ENCODE measurements at regions not wholly inside any gene's neighbourhood (a gene's known extent, or its start where the extent isn't known, plus 50 kb on each side); places are given as distances from the start of the nearest gene placed in this dataset.

DNA sequence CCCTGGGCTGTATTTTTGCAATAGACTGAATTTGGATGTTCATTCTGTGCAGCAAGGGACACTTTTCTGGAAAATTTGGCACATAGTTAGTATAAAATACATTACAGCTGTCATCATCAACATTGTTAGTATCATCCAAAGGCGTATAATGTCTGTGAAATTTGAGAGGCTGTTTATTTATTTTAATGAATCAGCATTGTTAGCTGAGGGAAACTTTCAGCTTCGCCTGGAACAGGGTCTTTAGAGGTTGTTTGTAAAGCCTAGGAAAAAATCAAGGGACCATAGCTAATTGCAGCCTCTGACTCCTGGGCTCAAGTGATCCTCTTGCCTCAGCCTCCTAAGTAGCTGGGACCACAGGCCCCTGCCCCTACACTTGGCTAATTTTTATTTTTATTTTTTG lies 106.8 kb upstream of the USP24 start:
- H3K79me2 ChIP-seq (ENCODE audit: control insufficient read depth, insufficient read depth, low read length, poor library complexity): no peaks in the 10 kb centered on the region
- no peak overlapping the region for H3K9ac ChIP-seq (ENCODE audit: low read length)
- no CpG with 5 or more reads among the region's 2 CpGs for whole genome bisulfite sequencing (ENCODE audit: extremely low coverage, insufficient coverage, insufficient read length)
- H3K23ac ChIP-seq (ENCODE audit: low read length): no peak overlapping the region
- H2BK5ac ChIP-seq (ENCODE audit: low read depth, low read length, poor library complexity): no peak overlapping the region
- no peak overlapping the region for H4K12ac ChIP-seq (ENCODE audit: low read depth, low read length)
- H3K14ac ChIP-seq (ENCODE audit: low read length): no peak overlapping the region
- no peaks in the 10 kb centered on the region for H3K36me3 ChIP-seq (ENCODE audit: control insufficient read depth in 1 of 2, insufficient read depth in 2 of 2, low read length in 2 of 2)
- H3K9me3 ChIP-seq (ENCODE audit: insufficient read depth, low read depth, low read length): no peaks in the 10 kb centered on the region
- H3K4me2 ChIP-seq (ENCODE audit: low read length): no peak overlapping the region
- no peak overlapping the region for H3K4ac ChIP-seq (ENCODE audit: low read depth, low read length)
- H2BK12ac ChIP-seq (ENCODE audit: low read length): no peak overlapping the region
- no peak overlapping the region for H2BK120ac ChIP-seq (ENCODE audit: insufficient read depth, low read length, poor library complexity)
- no peaks in the 10 kb centered on the region for H3K27me3 ChIP-seq (ENCODE audit: insufficient read depth, low read length)
- H4K8ac ChIP-seq (ENCODE audit: low read depth, low read length): no peak overlapping the region
- H3K4me1 ChIP-seq (ENCODE audit: control insufficient read depth in 1 of 2, insufficient read depth in 2 of 2, low read length in 2 of 2): no peaks in the 10 kb centered on the region
- no peak overlapping the region for H2AFZ ChIP-seq (ENCODE audit: insufficient read depth, low read length, poor library complexity)
- no peak overlapping the region for H3K27ac ChIP-seq (ENCODE audit: low read depth, low read length)
- H3K4me3 ChIP-seq (ENCODE audit: low read depth, low read length): no peak overlapping the region
- H4K91ac ChIP-seq (ENCODE audit: low read depth, low read length): no peak overlapping the region
- no peak for DNase-seq
- H3K18ac ChIP-seq (ENCODE audit: low read length): no peak overlapping the region
- H2AK5ac ChIP-seq (ENCODE audit: low read length): no peak overlapping the region
- H3K79me1 ChIP-seq (ENCODE audit: low read length): no peaks in the 10 kb centered on the region

DNA sequence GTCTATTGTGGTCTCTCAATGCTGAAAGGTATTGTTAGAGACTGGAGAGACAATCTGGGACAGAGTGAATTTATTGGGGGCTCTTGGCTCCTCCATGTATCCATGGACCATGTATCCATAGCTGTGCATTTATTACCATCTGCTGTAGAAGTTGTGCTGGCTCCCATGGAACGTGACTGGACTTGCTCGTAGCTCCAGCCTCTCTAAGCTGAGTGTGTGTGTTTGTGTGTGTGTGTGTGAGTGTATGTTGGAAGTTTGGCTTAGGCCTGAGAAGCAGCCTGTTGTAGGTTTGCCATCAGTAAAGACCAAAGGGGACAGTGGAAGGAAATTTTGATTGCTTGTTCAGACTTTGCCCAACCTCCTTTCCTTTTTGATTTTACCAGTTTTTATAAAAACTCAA lies 105.7 kb upstream of the USP24 start:
- no CpG with 5 or more reads among the region's 2 CpGs for WGBS (ENCODE audit: extremely low coverage, insufficient coverage, insufficient read length)
- no peak overlapping the region for H2BK120ac ChIP-seq (ENCODE audit: insufficient read depth, low read length, poor library complexity)

GRCh38 chr1:55318116-55318817 lies 103.1 kb upstream of the USP24 start:
- Histone ChIP-seq H2BK120ac (ENCODE audit: insufficient read depth, low read length, poor library complexity) (no peak overlapping the region), H3K4me3 (ENCODE audit: low read depth, low read length) (no peak overlapping the region), H3K23ac (ENCODE audit: low read length) (no peak overlapping the region), H4K8ac (ENCODE audit: low read depth, low read length) (no peak overlapping the region), H4K91ac (ENCODE audit: low read depth, low read length) (no peak overlapping the region), H3K27ac (ENCODE audit: low read depth, low read length) (no peak overlapping the region), H2AK5ac (ENCODE audit: low read length) (no peak overlapping the region), H3K14ac (ENCODE audit: low read length) (no peak overlapping the region), H2AFZ (ENCODE audit: insufficient read depth, low read length, poor library complexity) (no peak overlapping the region), H3K4me2 (ENCODE audit: low read length) (no peak overlapping the region), H3K27me3 (ENCODE audit: insufficient read depth, low read length) (no peaks in the 10 kb centered on the region), H3K36me3 (ENCODE audit: control insufficient read depth in 1 of 2, insufficient read depth in 2 of 2, low read length in 2 of 2) (no peaks in the 10 kb centered on the region), H4K12ac (ENCODE audit: low read depth, low read length) (no peak overlapping the region), H3K18ac (ENCODE audit: low read length) (no peak overlapping the region), H3K9ac (ENCODE audit: low read length) (no peak overlapping the region), H3K79me1 (ENCODE audit: low read length) (no peaks in the 10 kb centered on the region), H3K9me3 (ENCODE audit: insufficient read depth, low read depth, low read length) (no peaks in the 10 kb centered on the region), H3K4me1 (ENCODE audit: control insufficient read depth in 1 of 2, insufficient read depth in 2 of 2, low read length in 2 of 2) (no peaks in the 10 kb centered on the region), H2BK12ac (ENCODE audit: low read length) (no peak overlapping the region), H3K79me2 (ENCODE audit: control insufficient read depth, insufficient read depth, low read length, poor library complexity) (no peaks in the 10 kb centered on the region), H2BK5ac (ENCODE audit: low read depth, low read length, poor library complexity) (no peak overlapping the region), H3K4ac (ENCODE audit: low read depth, low read length) (no peak overlapping the region)
- no peak for DNase-seq
- no CpG with 5 or more reads among the region's 6 CpGs for WGBS (ENCODE audit: extremely low coverage, insufficient coverage, insufficient read length)

More for the DNA sequence above, 105.7 kb upstream of the USP24 start:
- no peak overlapping the region for H3K14ac ChIP-seq (ENCODE audit: low read length)
- no peaks in the 10 kb centered on the region for H3K9me3 ChIP-seq (ENCODE audit: insufficient read depth, low read depth, low read length)
- no peaks in the 10 kb centered on the region for H3K4me1 ChIP-seq (ENCODE audit: control insufficient read depth in 1 of 2, insufficient read depth in 2 of 2, low read length in 2 of 2)
- DNase-seq: no peak
- H3K4ac ChIP-seq (ENCODE audit: low read depth, low read length): no peak overlapping the region
- no peak overlapping the region for H2AK5ac ChIP-seq (ENCODE audit: low read length)
- no peak overlapping the region for H3K9ac ChIP-seq (ENCODE audit: low read length)
- H3K79me1 ChIP-seq (ENCODE audit: low read length): no peaks in the 10 kb centered on the region
- H3K4me2 ChIP-seq (ENCODE audit: low read length): no peak overlapping the region
- no peak overlapping the region for H4K8ac ChIP-seq (ENCODE audit: low read depth, low read length)
- H2BK12ac ChIP-seq (ENCODE audit: low read length): no peak overlapping the region
- H3K18ac ChIP-seq (ENCODE audit: low read length): no peak overlapping the region
- H3K4me3 ChIP-seq (ENCODE audit: low read depth, low read length): no peak overlapping the region
- H3K27me3 ChIP-seq (ENCODE audit: insufficient read depth, low read length): no peaks in the 10 kb centered on the region
- H4K12ac ChIP-seq (ENCODE audit: low read depth, low read length): no peak overlapping the region
- H3K36me3 ChIP-seq (ENCODE audit: control insufficient read depth in 1 of 2, insufficient read depth in 2 of 2, low read length in 2 of 2): no peaks in the 10 kb centered on the region
- no peak overlapping the region for H3K23ac ChIP-seq (ENCODE audit: low read length)
- no peak overlapping the region for H2BK5ac ChIP-seq (ENCODE audit: low read depth, low read length, poor library complexity)
- H3K79me2 ChIP-seq (ENCODE audit: control insufficient read depth, insufficient read depth, low read length, poor library complexity): no peaks in the 10 kb centered on the region
- no peak overlapping the region for H4K91ac ChIP-seq (ENCODE audit: low read depth, low read length)
- H3K27ac ChIP-seq (ENCODE audit: low read depth, low read length): no peak overlapping the region
- no peak overlapping the region for H2AFZ ChIP-seq (ENCODE audit: insufficient read depth, low read length, poor library complexity)

GRCh38 chr1:55317673-55318072 lies 102.5 kb upstream of the USP24 start:
- H3K14ac ChIP-seq (ENCODE audit: low read length): no peak overlapping the region
- WGBS (ENCODE audit: extremely low coverage, insufficient coverage, insufficient read length): no CpG with 5 or more reads among the region's 3 CpGs
- no peak overlapping the region for H4K8ac ChIP-seq (ENCODE audit: low read depth, low read length)
- no peak overlapping the region for H3K27ac ChIP-seq (ENCODE audit: low read depth, low read length)
- no peak overlapping the region for H4K91ac ChIP-seq (ENCODE audit: low read depth, low read length)
- no peak overlapping the region for H3K23ac ChIP-seq (ENCODE audit: low read length)
- no peaks in the 10 kb centered on the region for H3K4me1 ChIP-seq (ENCODE audit: control insufficient read depth in 1 of 2, insufficient read depth in 2 of 2, low read length in 2 of 2)
- no peak overlapping the region for H4K12ac ChIP-seq (ENCODE audit: low read depth, low read length)
- no peak overlapping the region for H3K4ac ChIP-seq (ENCODE audit: low read depth, low read length)
- H3K36me3 ChIP-seq (ENCODE audit: control insufficient read depth in 1 of 2, insufficient read depth in 2 of 2, low read length in 2 of 2): no peaks in the 10 kb centered on the region
- H2BK5ac ChIP-seq (ENCODE audit: low read depth, low read length, poor library complexity): no peak overlapping the region
- H2AK5ac ChIP-seq (ENCODE audit: low read length): no peak overlapping the region
- H3K9ac ChIP-seq (ENCODE audit: low read length): no peak overlapping the region
- no peak overlapping the region for H3K4me2 ChIP-seq (ENCODE audit: low read length)
- H2BK12ac ChIP-seq (ENCODE audit: low read length): no peak overlapping the region
- DNase-seq: no peak
- no peak overlapping the region for H3K4me3 ChIP-seq (ENCODE audit: low read depth, low read length)
- H2BK120ac ChIP-seq (ENCODE audit: insufficient read depth, low read length, poor library complexity): no peak overlapping the region
- no peaks in the 10 kb centered on the region for H3K9me3 ChIP-seq (ENCODE audit: insufficient read depth, low read depth, low read length)
- H3K79me2 ChIP-seq (ENCODE audit: control insufficient read depth, insufficient read depth, low read length, poor library complexity): no peaks in the 10 kb centered on the region
- no peaks in the 10 kb centered on the region for H3K79me1 ChIP-seq (ENCODE audit: low read length)
- no peak overlapping the region for H2AFZ ChIP-seq (ENCODE audit: insufficient read depth, low read length, poor library complexity)
- no peaks in the 10 kb centered on the region for H3K27me3 ChIP-seq (ENCODE audit: insufficient read depth, low read length)
- H3K18ac ChIP-seq (ENCODE audit: low read length): no peak overlapping the region

All from trophoblast cell (in vitro differentiated cells and primary cell).